ENCODE measurements at regions not wholly inside any gene's neighbourhood (a gene's known extent, or its start where the extent isn't known, plus 50 kb on each side); places are given as distances from the start of the nearest gene placed in this dataset.

DNA sequence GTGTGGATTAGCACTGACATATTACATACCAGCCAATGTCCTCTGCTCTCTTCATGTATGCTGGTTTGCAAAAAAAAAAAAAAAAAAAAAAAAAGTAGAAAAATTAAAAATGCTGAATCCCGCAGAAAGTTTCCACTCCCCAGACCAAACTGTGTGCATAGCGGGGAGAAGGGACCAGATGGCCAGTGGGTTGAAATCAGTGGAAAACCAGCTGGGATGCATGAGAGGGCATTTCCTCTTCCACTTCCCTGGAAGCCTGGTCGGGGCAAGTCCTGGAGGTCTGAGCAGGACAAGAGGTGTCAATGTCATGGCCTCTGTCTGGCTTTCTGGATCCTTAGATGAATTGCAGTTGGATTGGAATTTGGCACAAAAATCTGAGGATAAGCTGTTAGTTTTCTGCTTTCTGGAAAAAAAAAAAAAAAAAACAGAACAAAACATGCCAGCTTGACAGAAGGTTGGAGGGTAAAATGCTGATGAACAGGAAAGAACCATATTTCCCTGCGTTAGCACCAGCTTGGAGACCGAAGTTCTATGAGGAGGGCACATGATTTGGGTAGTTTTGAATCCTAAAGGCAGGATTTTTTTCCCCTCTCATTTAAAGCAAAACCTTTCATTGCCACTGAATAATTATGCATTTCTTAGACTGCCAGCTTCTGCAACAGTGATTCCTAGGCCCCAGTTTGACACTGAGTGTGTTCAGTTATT is 941.5 kb upstream of the EEF2KMT start:
- TF ChIP-seq, protein P1, sequence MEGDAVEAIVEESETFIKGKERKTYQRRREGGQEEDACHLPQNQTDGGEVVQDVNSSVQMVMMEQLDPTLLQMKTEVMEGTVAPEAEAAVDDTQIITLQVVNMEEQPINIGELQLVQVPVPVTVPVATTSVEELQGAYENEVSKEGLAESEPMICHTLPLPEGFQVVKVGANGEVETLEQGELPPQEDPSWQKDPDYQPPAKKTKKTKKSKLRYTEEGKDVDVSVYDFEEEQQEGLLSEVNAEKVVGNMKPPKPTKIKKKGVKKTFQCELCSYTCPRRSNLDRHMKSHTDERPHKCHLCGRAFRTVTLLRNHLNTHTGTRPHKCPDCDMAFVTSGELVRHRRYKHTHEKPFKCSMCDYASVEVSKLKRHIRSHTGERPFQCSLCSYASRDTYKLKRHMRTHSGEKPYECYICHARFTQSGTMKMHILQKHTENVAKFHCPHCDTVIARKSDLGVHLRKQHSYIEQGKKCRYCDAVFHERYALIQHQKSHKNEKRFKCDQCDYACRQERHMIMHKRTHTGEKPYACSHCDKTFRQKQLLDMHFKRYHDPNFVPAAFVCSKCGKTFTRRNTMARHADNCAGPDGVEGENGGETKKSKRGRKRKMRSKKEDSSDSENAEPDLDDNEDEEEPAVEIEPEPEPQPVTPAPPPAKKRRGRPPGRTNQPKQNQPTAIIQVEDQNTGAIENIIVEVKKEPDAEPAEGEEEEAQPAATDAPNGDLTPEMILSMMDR (IDR thresholded peaks at IDR 0.05): no peak
- TF ChIP-seq POLR2A (IDR thresholded peaks at IDR 0.05) (no peak), POLR2AphosphoS5 (IDR thresholded peaks at IDR 0.05) (no peak)
